Left lung (tissue), 4 donors: ENCODE measurements at regions not wholly inside any gene's neighbourhood (a gene's known extent, or its start where the extent isn't known, plus 50 kb on each side); places are given as distances from the start of the nearest gene placed in this dataset.
A peak's percentile ranks its signal among the peaks of the same experiment; 100 is the strongest.

Source experiments
- ATAC-seq: fragments of 200-7000 bp; cut with Tn5 transposase; one replicate; pipeline ENCODE4 v1.9.1; 2020; ENCODE audit warnings: moderate library complexity
- DNase-seq, 4 donors: peaks; one replicate each; pipeline ENCODE4 v3.0.0-alpha.2; 2013 to 2020
- H3K27ac ChIP-seq, 2 donors: fragments of 200-600 bp; sonication (generic) in 1 of 2; one replicate each; pipeline versions ENCODE4 v1.5.0 to v1.8.0; 2020 to 2021
- H3K27me3 ChIP-seq, 2 donors: fragments of 200-600 bp; sonication (generic) in 1 of 2; one replicate each; pipeline versions ENCODE4 v1.5.0 to v1.8.0; 2020 to 2021
- H3K36me3 ChIP-seq, 2 donors: fragments of 200-600 bp; sonication (generic) in 1 of 2; one replicate each; pipeline versions ENCODE4 v1.5.0 to v1.8.0; 2020 to 2021
- H3K4me1 ChIP-seq, 2 donors: fragments of 200-600 bp; one replicate each; pipeline ENCODE4 v1.8.0; 2021
- H3K4me3 ChIP-seq, 2 donors: fragments of 200-600 bp; sonication (generic) in 1 of 2; one replicate each; pipeline versions ENCODE4 v1.5.0 to v1.8.0; 2020 to 2021; ENCODE audit warnings: mild to moderate bottlenecking in 1 of 2
- H3K9me3 ChIP-seq, 2 donors: fragments of 200-600 bp; sonication (generic) in 1 of 2; one replicate each; pipeline versions ENCODE4 v1.5.0 to v1.8.0; 2020 to 2021
- intact Hi-C, 2 donors: fragments of 100-400 bp; cut with DNase I; formaldehyde crosslinking; loops; one replicate each; pipeline versions ENCODE4 v1.11.2 to v1.14.2; 2022
- TF ChIP-seq, protein P1 (sequence below), 2 donors: fragments of 200-600 bp; sonication (generic) in 1 of 2; IDR thresholded peaks; one replicate each; pipeline versions ENCODE4 v1.5.0 to v1.8.0; 2021; ENCODE audit warnings: antibody characterized with exemption in 2 of 2
- donor health status: DM: no; HTN: yes; CAD: no.
- donor health status: DM: no; HTN: no; CAD: no.

DNA sequence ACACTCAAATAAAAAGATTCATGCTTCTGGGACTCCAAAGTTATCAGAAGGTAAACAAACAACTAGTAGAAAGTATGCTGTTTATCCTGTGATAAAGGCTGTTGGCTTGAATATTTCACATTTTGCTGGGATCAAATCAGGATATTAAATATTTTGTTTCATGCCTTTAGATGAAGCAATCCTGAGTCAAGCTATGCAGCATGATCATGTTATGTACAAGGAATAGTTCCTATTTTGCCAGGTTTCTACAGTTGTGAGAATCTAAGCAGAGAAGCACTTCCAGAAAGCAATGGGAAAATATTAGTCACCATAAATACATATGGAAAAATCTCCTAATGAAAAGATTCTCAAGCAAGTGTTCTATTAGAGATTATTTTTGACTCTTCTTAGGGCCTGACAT lies 262.8 kb upstream of the PCDH15 start:
- DNase-seq (peak in 2 of 4 donors; percentile 7 to 17), ATAC-seq (no peak)
- intact Hi-C loops = no loop called here
- no peaks in the 10 kb centered on the region for H3K4me1 ChIP-seq
- no peaks in the 10 kb centered on the region for H3K9me3 ChIP-seq
- no peaks in the 10 kb centered on the region for H3K27me3 ChIP-seq
- no peak overlapping the region for H3K4me3 ChIP-seq
- no peaks in the 10 kb centered on the region for H3K36me3 ChIP-seq
- TF ChIP-seq, protein P1, sequence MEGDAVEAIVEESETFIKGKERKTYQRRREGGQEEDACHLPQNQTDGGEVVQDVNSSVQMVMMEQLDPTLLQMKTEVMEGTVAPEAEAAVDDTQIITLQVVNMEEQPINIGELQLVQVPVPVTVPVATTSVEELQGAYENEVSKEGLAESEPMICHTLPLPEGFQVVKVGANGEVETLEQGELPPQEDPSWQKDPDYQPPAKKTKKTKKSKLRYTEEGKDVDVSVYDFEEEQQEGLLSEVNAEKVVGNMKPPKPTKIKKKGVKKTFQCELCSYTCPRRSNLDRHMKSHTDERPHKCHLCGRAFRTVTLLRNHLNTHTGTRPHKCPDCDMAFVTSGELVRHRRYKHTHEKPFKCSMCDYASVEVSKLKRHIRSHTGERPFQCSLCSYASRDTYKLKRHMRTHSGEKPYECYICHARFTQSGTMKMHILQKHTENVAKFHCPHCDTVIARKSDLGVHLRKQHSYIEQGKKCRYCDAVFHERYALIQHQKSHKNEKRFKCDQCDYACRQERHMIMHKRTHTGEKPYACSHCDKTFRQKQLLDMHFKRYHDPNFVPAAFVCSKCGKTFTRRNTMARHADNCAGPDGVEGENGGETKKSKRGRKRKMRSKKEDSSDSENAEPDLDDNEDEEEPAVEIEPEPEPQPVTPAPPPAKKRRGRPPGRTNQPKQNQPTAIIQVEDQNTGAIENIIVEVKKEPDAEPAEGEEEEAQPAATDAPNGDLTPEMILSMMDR (IDR thresholded peaks at IDR 0.05) = no peak
- no peak overlapping the region for H3K27ac ChIP-seq

DNA sequence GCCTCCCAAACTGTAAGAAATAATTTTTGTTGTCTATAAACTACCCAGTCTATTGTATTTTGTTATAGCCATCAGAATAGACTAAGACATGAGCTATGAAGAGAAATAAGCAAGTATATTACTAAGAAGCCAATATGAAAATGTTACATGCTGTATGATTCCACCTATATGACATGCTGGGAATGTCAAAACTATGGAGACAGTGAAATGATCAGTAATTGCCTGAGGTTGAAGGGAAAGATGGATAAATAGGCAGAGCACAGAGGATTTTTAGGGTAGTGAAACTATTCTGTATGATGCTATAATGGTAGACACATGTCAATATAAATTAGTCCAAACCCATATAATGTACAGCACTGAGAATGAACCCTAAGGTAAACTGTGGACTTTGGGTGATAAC lies 261.3 kb upstream of the PCDH15 start:
- Histone ChIP-seq H3K27ac (no peak overlapping the region), H3K9me3 (no peaks in the 10 kb centered on the region), H3K36me3 (no peaks in the 10 kb centered on the region), H3K4me1 (no peaks in the 10 kb centered on the region), H3K4me3 (no peak overlapping the region), H3K27me3 (no peaks in the 10 kb centered on the region)
- no peak for DNase-seq
- intact Hi-C loops = no loop called here
- TF ChIP-seq, protein P1 (IDR thresholded peaks at IDR 0.05) = no peak
- no peak for ATAC-seq

DNA sequence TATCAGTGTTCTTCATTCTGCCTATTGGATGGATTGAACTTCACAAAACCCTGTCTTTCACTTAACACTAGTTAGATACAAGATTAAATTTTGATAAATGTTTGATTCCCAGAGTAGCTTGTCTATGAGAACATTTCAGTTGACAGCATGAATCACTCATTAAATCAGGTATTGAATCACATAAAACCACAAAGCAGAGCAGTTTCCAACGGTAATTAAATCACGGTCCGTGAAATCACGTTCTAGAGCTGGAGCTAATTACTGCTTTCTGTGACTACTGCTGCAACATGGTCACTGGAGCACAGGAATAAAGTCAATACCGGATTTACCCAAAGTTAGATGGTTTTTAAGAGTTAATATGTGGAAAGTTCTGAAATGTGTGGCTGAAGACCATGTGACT lies 257.8 kb upstream of the PCDH15 start:
- H3K4me3 ChIP-seq = no peak overlapping the region
- H3K27me3 ChIP-seq = no peaks in the 10 kb centered on the region
- ATAC-seq (no peak), DNase-seq (no peak)
- H3K27ac ChIP-seq = no peak overlapping the region
- H3K9me3 ChIP-seq = no peaks in the 10 kb centered on the region
- TF ChIP-seq, protein P1 (IDR thresholded peaks at IDR 0.05) = no peak
- intact Hi-C loops = no loop called here
- H3K36me3 ChIP-seq = no peaks in the 10 kb centered on the region
- no peaks in the 10 kb centered on the region for H3K4me1 ChIP-seq

DNA sequence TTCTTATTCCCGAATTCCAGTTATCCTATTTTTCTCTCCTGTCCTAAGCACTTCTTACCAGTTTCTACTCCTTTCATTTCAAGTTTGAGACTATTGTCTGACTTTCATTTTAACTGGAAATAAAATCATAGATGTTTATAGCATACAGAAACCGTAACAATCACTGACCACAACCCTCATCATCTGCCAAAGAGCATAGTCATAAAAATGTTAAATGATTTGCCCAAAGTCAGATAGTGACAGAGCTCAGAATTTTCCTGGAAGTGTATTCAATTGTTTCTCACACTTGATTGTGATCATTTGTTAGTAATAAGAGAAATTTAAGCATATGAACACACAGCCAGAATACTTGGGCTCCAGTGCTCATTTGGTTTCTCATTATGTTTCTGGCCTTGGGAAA lies 250.5 kb upstream of the PCDH15 start:
- ATAC-seq = no peak
- Histone ChIP-seq H3K27ac (no peak overlapping the region), H3K27me3 (no peaks in the 10 kb centered on the region), H3K4me3 (no peak overlapping the region), H3K4me1 (no peaks in the 10 kb centered on the region), H3K9me3 (no peaks in the 10 kb centered on the region), H3K36me3 (no peaks in the 10 kb centered on the region)
- DNase-seq = peak in 1 of 4 donors; percentile 0
- intact Hi-C loops = no loop called here
- TF ChIP-seq, protein P1 (IDR thresholded peaks at IDR 0.05) = no peak

DNA sequence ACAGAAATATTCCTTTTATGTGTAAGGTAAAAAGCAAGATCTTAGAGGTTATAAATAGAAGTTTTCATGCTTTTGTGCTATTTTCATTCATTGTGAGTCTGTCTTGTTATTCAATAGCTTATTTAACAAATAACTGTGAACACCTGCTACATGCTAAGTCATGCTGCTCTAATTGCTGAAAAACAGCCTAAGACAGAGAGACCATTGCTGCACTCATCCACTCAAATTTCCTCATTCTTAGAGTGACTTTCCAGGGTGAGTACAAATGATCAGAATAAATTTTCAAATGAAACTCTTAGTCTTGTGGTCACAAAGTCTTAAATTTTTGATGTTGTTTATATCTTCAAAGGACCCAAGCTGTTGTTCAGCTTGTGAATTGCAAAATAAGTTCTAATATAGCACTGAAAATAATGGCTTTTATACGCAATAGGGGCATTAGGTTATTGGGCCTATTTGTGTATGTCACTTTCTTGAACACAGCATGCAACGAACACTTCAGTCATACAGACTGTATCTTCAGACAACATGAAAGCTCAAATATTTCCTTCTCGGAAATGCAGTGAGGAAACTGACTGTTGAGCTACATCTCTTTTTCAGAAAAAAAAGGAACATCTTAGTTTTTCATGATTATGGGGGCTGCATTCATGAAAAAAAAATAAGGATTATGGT lies 247.9 kb upstream of the PCDH15 start:
- Histone ChIP-seq H3K27me3 (no peaks in the 10 kb centered on the region), H3K27ac (no peak overlapping the region), H3K4me3 (no peak overlapping the region), H3K36me3 (no peaks in the 10 kb centered on the region), H3K4me1 (no peaks in the 10 kb centered on the region), H3K9me3 (no peaks in the 10 kb centered on the region)
- ATAC-seq = no peak
- TF ChIP-seq, protein P1 (IDR thresholded peaks at IDR 0.05) = no peak
- intact Hi-C loops = no loop called here
- no peak for DNase-seq
